ENCODE measurements at regions not wholly inside any gene's neighbourhood (a gene's known extent, or its start where the extent isn't known, plus 50 kb on each side); places are given as distances from the start of the nearest gene placed in this dataset.
"Not testable (repeated sequence)": the region's sequence is repeated elsewhere in the genome, so short reads cannot be mapped to it uniquely, and the experiment has no call there.

DNA sequence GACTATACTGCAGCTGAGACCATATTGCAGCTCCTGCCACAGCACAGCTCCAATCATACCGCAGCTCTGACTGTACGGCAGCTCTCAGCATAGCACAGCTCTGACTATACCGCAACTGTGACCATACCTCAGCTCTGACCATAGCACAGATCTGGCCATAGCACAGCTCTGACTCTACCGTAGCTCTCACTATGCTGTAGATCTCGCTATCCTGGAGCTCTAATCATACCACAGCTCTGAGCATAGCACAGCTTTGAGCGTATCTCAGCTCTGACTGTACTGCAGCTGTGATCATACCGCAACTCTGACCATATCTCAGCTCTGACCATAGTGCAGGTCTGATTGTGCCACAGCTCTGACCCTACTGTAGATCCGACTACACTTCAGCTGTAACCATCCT, 139.2 kb downstream of the ASMT start (continued):
- TF ChIP-seq, protein P1, sequence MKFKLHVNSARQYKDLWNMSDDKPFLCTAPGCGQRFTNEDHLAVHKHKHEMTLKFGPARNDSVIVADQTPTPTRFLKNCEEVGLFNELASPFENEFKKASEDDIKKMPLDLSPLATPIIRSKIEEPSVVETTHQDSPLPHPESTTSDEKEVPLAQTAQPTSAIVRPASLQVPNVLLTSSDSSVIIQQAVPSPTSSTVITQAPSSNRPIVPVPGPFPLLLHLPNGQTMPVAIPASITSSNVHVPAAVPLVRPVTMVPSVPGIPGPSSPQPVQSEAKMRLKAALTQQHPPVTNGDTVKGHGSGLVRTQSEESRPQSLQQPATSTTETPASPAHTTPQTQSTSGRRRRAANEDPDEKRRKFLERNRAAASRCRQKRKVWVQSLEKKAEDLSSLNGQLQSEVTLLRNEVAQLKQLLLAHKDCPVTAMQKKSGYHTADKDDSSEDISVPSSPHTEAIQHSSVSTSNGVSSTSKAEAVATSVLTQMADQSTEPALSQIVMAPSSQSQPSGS (CRISPR knock-in tag; IDR thresholded peaks at IDR 0.05; ENCODE audit: borderline replicate concordance, low read depth): no peak
- TF ChIP-seq MXD4 (CRISPR knock-in tag; IDR thresholded peaks at IDR 0.05; ENCODE audit: borderline replicate concordance): no peak
- TF ChIP-seq, protein P2, sequence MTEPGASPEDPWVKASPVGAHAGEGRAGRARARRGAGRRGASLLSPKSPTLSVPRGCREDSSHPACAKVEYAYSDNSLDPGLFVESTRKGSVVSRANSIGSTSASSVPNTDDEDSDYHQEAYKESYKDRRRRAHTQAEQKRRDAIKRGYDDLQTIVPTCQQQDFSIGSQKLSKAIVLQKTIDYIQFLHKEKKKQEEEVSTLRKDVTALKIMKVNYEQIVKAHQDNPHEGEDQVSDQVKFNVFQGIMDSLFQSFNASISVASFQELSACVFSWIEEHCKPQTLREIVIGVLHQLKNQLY (CRISPR knock-in tag; IDR thresholded peaks at IDR 0.05): no peak
- no peak for TF ChIP-seq SP1 (CRISPR knock-in tag; conservative IDR thresholded peaks at IDR 0.05)
- TF ChIP-seq ETV6 (CRISPR knock-in tag; IDR thresholded peaks at IDR 0.05): no peak
- no peak for TF ChIP-seq ZBTB21 (CRISPR knock-in tag; IDR thresholded peaks at IDR 0.05; ENCODE audit: borderline replicate concordance)

DNA sequence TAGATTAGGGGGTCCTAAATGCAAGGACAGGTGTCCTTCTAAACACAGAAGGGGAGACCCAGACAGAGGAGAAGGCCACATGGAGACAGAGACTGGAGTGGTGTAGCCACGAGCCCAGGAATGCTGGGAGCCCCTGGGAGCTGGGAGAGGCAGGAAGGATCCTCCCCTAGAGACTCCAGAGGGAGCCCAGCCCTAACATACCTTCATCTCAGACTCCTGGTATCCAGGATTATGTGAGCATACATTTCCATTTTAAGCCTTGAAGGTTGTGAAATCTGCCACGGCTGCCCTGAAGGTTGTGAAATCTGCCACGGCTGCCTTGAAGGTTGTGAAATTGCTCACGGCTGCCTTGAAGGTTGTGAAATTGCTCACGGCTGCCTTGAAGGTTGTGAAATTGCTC, 148.4 kb downstream of the ASMT start:
- Mint-ChIP-seq H3K27me3 (ENCODE audit: low read depth) (no peaks in the 10 kb centered on the region), H3K4me3 (no peak overlapping the region), H3K36me3 (no peaks in the 10 kb centered on the region), H3K4me1 (no peaks in the 10 kb centered on the region), H3K9me3 (peaks cover 13% of the 10 kb centered on the region), H3K27ac (no peak overlapping the region)
- ATAC-seq: no peak
- POLR2A ChIA-PET: no interaction called here
- CTCF ChIA-PET: no interaction called here
- no peak for DNase-seq (ENCODE audit: low spot score)
- TF ChIP-seq NR3C1 (CRISPR knock-in tag; conservative IDR thresholded peaks at IDR 0.05; ENCODE audit: low read depth): no peak
- TF ChIP-seq STAT6 (CRISPR knock-in tag; conservative IDR thresholded peaks at IDR 0.05; ENCODE audit: low read depth): no peak
- no peak for TF ChIP-seq FOXK1 (CRISPR knock-in tag; IDR thresholded peaks at IDR 0.05)
- TF ChIP-seq MXD4 (CRISPR knock-in tag; IDR thresholded peaks at IDR 0.05; ENCODE audit: borderline replicate concordance): no peak
- no peak for TF ChIP-seq CREB1 (CRISPR knock-in tag; IDR thresholded peaks at IDR 0.05)

DNA sequence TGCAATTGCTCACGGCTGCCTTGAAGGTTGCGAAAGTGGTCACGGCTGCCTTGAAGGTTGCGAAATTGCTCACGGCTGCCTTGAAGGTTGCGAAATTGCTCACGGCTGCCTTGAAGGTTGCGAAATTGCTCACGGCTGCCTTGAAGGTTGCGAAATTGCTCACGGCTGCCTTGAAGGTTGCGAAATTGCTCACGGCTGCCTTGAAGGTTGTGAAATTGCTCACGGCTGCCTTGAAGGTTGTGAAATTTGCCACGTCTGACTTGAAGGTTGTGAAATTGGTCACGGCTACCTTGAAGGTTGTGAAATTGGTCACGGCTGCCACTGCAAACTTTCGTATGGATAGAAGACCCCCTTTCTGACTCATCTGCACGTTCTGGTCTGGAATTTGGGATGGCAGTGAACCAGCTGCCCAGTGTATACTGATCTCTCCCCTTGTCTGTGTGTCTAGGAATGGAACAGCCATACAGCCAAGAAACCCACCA, 150.1 kb downstream of the ASMT start:
- H3K4me3 Mint-ChIP-seq; H3K4me1 Mint-ChIP-seq; ATAC-seq; POLR2A ChIA-PET; DNase-seq (ENCODE audit: low spot score); H3K27me3 Mint-ChIP-seq (ENCODE audit: low read depth); CTCF ChIA-PET; H3K27ac Mint-ChIP-seq; H3K36me3 Mint-ChIP-seq: not testable (repeated sequence)
- H3K9me3 Mint-ChIP-seq: peaks cover 25% of the 10 kb centered on the region

DNA sequence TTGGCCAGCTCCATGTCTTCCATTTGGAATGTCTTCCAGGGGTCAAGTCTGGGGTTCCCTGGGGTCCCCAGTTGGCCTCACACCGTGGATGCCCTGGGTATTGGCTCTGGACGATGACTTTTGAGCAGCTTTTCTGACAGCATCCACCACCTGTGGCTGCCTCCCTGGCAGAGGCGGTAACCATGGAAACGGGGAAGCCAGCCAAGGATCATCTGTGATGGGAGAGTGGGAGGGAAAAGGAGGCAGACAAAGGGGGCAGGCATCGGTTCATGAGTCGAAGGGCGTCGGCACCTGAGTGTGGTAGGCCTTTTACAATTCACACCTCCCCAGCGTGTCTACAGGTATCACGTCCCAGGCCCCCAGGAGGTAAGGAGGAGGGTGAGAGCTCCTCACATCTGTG, 152.2 kb downstream of the ASMT start:
- CTCF ChIA-PET: no interaction called here

More for the DNA sequence above, 152.2 kb downstream of the ASMT start:
- Mint-ChIP-seq H3K27ac (no peak overlapping the region), H3K27me3 (ENCODE audit: low read depth) (no peaks in the 10 kb centered on the region), H3K36me3 (peaks cover 5% of the 10 kb centered on the region; the same call in 1 of the 2 replicates), H3K4me1 (no peaks in the 10 kb centered on the region), H3K4me3 (no peak overlapping the region), H3K9me3 (peaks cover 30% of the 10 kb centered on the region)
- POLR2A ChIA-PET: no interaction called here
- TF ChIP-seq HMGXB4 (CRISPR knock-in tag; IDR thresholded peaks at IDR 0.05) (no peak), NR1H2 (CRISPR knock-in tag; IDR thresholded peaks at IDR 0.05) (no peak), MXD4 (CRISPR knock-in tag; IDR thresholded peaks at IDR 0.05; ENCODE audit: borderline replicate concordance) (no peak), NR2C2 (CRISPR knock-in tag; IDR thresholded peaks at IDR 0.05) (no peak), ZBTB21 (CRISPR knock-in tag; IDR thresholded peaks at IDR 0.05; ENCODE audit: borderline replicate concordance) (no peak), PRRX2 (CRISPR knock-in tag; IDR thresholded peaks at IDR 0.05) (no peak), ZNF671 (CRISPR knock-in tag; IDR thresholded peaks at IDR 0.05) (no peak), E2F5 (CRISPR knock-in tag; IDR thresholded peaks at IDR 0.05) (no peak)
- TF ChIP-seq, protein P3, sequence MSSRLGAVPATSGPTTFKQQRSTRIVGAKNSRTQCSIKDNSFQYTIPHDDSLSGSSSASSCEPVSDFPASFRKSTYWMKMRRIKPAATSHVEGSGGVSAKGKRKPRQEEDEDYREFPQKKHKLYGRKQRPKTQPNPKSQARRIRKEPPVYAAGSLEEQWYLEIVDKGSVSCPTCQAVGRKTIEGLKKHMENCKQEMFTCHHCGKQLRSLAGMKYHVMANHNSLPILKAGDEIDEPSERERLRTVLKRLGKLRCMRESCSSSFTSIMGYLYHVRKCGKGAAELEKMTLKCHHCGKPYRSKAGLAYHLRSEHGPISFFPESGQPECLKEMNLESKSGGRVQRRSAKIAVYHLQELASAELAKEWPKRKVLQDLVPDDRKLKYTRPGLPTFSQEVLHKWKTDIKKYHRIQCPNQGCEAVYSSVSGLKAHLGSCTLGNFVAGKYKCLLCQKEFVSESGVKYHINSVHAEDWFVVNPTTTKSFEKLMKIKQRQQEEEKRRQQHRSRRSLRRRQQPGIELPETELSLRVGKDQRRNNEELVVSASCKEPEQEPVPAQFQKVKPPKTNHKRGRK (CRISPR knock-in tag; IDR thresholded peaks at IDR 0.05; ENCODE audit: borderline replicate concordance): no peak
- DNase-seq (ENCODE audit: low spot score): peak; percentile 37
- ATAC-seq: no peak
